Endothelial cell of umbilical vein (primary cell): ENCODE measurements at regions not wholly inside any gene's neighbourhood (a gene's known extent, or its start where the extent isn't known, plus 50 kb on each side); places are given as distances from the start of the nearest gene placed in this dataset.

ENCODE experiments used
- BruUV-seq: library from RNA; stranded (reverse); fragments of 400-500 nt; replicated peaks from 2 replicates; lab custom pipeline; 2021; lab: Mats Ljungman, UMichigan
- CTCF ChIA-PET: fragments of 300-600, 350-600 bp; sonication (Branson Sonifier 250); formaldehyde crosslinking; loops from one replicate; lab custom pipeline; 2021; ENCODE audit warnings: antibody characterized with exemption, inconsistent platforms; lab: Charles Lee
- POLR2A ChIA-PET: fragments of 300-600, 350-600 bp; sonication (Branson Sonifier 250); formaldehyde crosslinking; loops from one replicate; lab custom pipeline; 2021; ENCODE audit warnings: antibody characterized with exemption, inconsistent platforms; lab: Charles Lee
- DNase-seq: peaks from one replicate; pipeline ENCODE4 v3.0.0-alpha.2; 2011; ENCODE audit warnings: low read depth, low spot score
- FAIRE-seq: peaks from 2 replicates; lab custom pipeline; 2011; peaks lifted over from hg19 to GRCh38; lab: Jason Lieb, UNC
- H2AFZ ChIP-seq: 2 replicates; pipeline ENCODE4 v1.6.0; 2012; ENCODE audit warnings: low read depth, low read length, control low read depth, inconsistent platforms
- H3K27ac ChIP-seq: 2 replicates; pipeline ENCODE4 v1.5.1; 2011; ENCODE audit warnings: low read depth, mild to moderate bottlenecking, control low read depth, low read length, moderate library complexity; ENCODE audit not compliant: insufficient read depth
- H3K27me3 ChIP-seq, 2 experiments: 2 replicates each; pipeline versions ENCODE4 v1.6.0 to v1.6.1; 2011; ENCODE audit warnings: low read length in 2 of 2, mixed read lengths in 1 of 2; ENCODE audit not compliant: control insufficient read depth in 2 of 2, insufficient read depth in 2 of 2
- H3K36me3 ChIP-seq, 2 experiments: 2 replicates in 1 of 2; 3 replicates in 1 of 2; pipeline ENCODE4 v1.5.1; 2011; ENCODE audit warnings: low read length in 2 of 2, mild to moderate bottlenecking in 1 of 2, moderate library complexity in 1 of 2; ENCODE audit not compliant: control insufficient read depth in 2 of 2, insufficient read depth in 2 of 2; ENCODE audit errors: extremely low read depth in 1 of 2
- H3K4me1 ChIP-seq: 3 replicates; pipeline ENCODE4 v1.5.1; 2011; ENCODE audit warnings: mild to moderate bottlenecking, low read length; ENCODE audit not compliant: control insufficient read depth, insufficient read depth; ENCODE audit errors: extremely low read depth
- H3K4me2 ChIP-seq: 2 replicates; pipeline ENCODE4 v1.6.1; 2011; ENCODE audit warnings: low read length, control low read depth, mixed read lengths; ENCODE audit not compliant: insufficient read depth
- H3K4me3 ChIP-seq, 3 experiments: fragments of 200-600 bp in 1 of 3; sonication (generic), shearing (Covaris generic) in 1 of 3; replicated peaks in 1 of 3; 2 replicates each; pipeline ENCODE4 v1.5.1; 2011 to 2016; ENCODE audit warnings: control low read depth in 3 of 3, low read length in 3 of 3, mild to moderate bottlenecking in 2 of 3, inconsistent platforms in 1 of 3, low read depth in 1 of 3, moderate library complexity in 1 of 3; ENCODE audit not compliant: insufficient read depth in 1 of 3
- H3K79me2 ChIP-seq: 2 replicates; pipeline ENCODE4 v1.6.0; 2012; ENCODE audit warnings: low read length, inconsistent platforms; ENCODE audit not compliant: control insufficient read depth, insufficient read depth
- H3K9ac ChIP-seq: replicated peaks from 2 replicates; pipeline ENCODE3; 2011; ENCODE audit warnings: low read length, control low read depth; ENCODE audit not compliant: insufficient read depth; ENCODE audit errors: extremely low read depth
- H3K9me1 ChIP-seq: replicated peaks from 3 replicates; pipeline ENCODE4 v1.6.0; 2011; ENCODE audit warnings: mild to moderate bottlenecking, low read length; ENCODE audit not compliant: control insufficient read depth, insufficient read depth; ENCODE audit errors: extremely low read depth
- H3K9me3 ChIP-seq: replicated peaks from 2 replicates; pipeline ENCODE4 v1.5.1; 2012; ENCODE audit warnings: low read length, inconsistent platforms; ENCODE audit not compliant: control insufficient read depth, insufficient read depth
- H4K20me1 ChIP-seq: replicated peaks from 2 replicates; pipeline ENCODE3; 2011; ENCODE audit warnings: mild to moderate bottlenecking, low read length; ENCODE audit not compliant: control insufficient read depth, insufficient read depth; ENCODE audit errors: extremely low read depth
- EZH2 ChIP-seq: IDR thresholded peaks from 2 replicates; pipeline ENCODE4 v1.6.1; 2012; ENCODE audit warnings: borderline replicate concordance, low read depth, mild to moderate bottlenecking, moderate library complexity, low read length, inconsistent platforms; ENCODE audit not compliant: severe bottlenecking
- FOS ChIP-seq: IDR thresholded peaks from 2 replicates; pipeline ENCODE4 v1.6.1; 2011; ENCODE audit warnings: mild to moderate bottlenecking, low read length, moderate library complexity, borderline replicate concordance; ENCODE audit not compliant: insufficient read depth
- GATA2 ChIP-seq: IDR thresholded peaks from 2 replicates; pipeline ENCODE4 v1.7.0; 2011; ENCODE audit warnings: low read depth, mild to moderate bottlenecking, moderate library complexity, mixed read lengths, low read length; ENCODE audit not compliant: insufficient read length, insufficient read depth
- JUN ChIP-seq: IDR thresholded peaks from 2 replicates; pipeline ENCODE4 v1.6.1; 2011; ENCODE audit warnings: borderline replicate concordance, low read depth; ENCODE audit not compliant: insufficient read length, insufficient read depth
- MYC ChIP-seq: IDR thresholded peaks from one replicate; pipeline ENCODE4 v1.6.1; 2011; ENCODE audit warnings: mild to moderate bottlenecking, low read depth, low read length
- POLR2A ChIP-seq: IDR thresholded peaks from 2 replicates; pipeline ENCODE4 v1.6.1; 2012; ENCODE audit warnings: low read depth, mild to moderate bottlenecking, control low read depth, low read length
- POLR2AphosphoS5 ChIP-seq: IDR thresholded peaks from 2 replicates; pipeline ENCODE4 v1.6.1; 2012; ENCODE audit warnings: low read depth, mild to moderate bottlenecking, control low read depth, low read length, moderate library complexity; ENCODE audit not compliant: insufficient read depth
- dilution Hi-C: fragments of 300-500 bp; cut with MboI; formaldehyde crosslinking; loops from one replicate; pipeline ENCODE4 v1.15.0; 2019; ENCODE audit warnings: low sequenced_read_pairs; ENCODE audit not compliant: extremely low pct_ligation_motif_present
- intact Hi-C: fragments of 100-400 bp; cut with micrococcal nuclease; formaldehyde crosslinking; loops from one replicate; pipeline ENCODE4 v1.10.0; 2022
- TF ChIP-seq, protein P1 (sequence below): IDR thresholded peaks from 2 replicates; pipeline ENCODE4 v1.6.1; 2011; ENCODE audit not compliant: insufficient read depth, insufficient read length
- TF ChIP-seq, protein P2 (sequence below), 2 donors: IDR thresholded peaks; 1 replicate in 1 of 2; 2 replicates in 1 of 2; pipeline ENCODE4 v1.5.1; 2011; ENCODE audit warnings: low read length in 2 of 2, mild to moderate bottlenecking in 2 of 2, moderate library complexity in 2 of 2, control low read depth in 1 of 2, inconsistent platforms in 1 of 2, low read depth in 1 of 2; ENCODE audit not compliant: insufficient read depth in 1 of 2; ENCODE audit errors: extremely low read depth in 1 of 2

DNA sequence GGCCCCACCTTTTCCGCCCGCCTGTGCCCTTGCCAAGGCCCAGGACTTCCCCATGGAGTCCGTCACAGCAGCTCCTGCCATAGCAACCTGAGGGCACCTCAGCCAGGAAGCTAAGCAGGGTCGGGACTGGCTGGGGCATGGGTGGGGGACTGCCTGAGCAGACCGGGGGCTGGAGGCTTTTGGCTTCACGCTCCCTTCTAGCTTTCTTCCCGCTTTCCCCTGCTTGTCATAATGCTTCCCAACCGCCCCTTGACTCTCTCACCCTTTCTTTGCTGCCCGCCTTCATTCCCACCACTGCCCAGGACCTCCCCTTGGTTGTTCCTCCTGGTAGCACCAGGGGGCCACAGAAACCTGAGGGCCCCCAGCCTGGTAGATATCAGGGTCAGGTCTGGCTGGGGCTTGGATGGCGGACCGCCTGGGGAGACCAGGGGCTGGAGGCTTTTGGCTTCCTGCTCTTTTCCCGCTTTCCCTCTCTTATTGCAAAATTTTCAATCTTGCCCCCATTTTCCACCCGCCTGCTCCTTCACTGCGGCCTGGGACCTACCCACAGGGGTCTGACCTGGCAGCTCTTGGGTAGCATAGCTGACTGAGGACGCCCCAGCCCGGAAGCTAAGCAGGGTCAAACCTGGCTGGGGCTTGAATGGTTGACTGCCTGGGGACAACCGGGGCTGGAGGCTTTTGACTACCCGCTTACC is 2287.7 kb downstream of the TP53TG3F start:
- ChIA-PET CTCF (no interaction called here), POLR2A (no interaction called here)
- BruUV-seq, result no TSS peak
- no peak overlapping the region for H3K4me3 ChIP-seq
- no peaks in the 10 kb centered on the region for H3K36me3 ChIP-seq
- H3K4me1 ChIP-seq, result no peaks in the 10 kb centered on the region
- no peaks in the 10 kb centered on the region for H3K9me1 ChIP-seq
- H3K9ac ChIP-seq, result no peak overlapping the region
- no peak overlapping the region for H3K4me2 ChIP-seq
- H3K79me2 ChIP-seq, result no peaks in the 10 kb centered on the region
- intact Hi-C loops, result no loop called here
- H2AFZ ChIP-seq, result no peak overlapping the region
- DNase-seq, result no peak
- H3K27me3 ChIP-seq, result no peaks in the 10 kb centered on the region
- H3K27ac ChIP-seq, result no peak overlapping the region
- dilution Hi-C loops, result no loop called here
- TF ChIP-seq EZH2 (no peak), GATA2 (no peak), MYC (no peak), JUN (no peak), POLR2A (no peak), POLR2AphosphoS5 (no peak), FOS (no peak)
- TF ChIP-seq, protein P1, sequence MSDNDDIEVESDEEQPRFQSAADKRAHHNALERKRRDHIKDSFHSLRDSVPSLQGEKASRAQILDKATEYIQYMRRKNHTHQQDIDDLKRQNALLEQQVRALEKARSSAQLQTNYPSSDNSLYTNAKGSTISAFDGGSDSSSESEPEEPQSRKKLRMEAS, result no peak
- TF ChIP-seq, protein P2, sequence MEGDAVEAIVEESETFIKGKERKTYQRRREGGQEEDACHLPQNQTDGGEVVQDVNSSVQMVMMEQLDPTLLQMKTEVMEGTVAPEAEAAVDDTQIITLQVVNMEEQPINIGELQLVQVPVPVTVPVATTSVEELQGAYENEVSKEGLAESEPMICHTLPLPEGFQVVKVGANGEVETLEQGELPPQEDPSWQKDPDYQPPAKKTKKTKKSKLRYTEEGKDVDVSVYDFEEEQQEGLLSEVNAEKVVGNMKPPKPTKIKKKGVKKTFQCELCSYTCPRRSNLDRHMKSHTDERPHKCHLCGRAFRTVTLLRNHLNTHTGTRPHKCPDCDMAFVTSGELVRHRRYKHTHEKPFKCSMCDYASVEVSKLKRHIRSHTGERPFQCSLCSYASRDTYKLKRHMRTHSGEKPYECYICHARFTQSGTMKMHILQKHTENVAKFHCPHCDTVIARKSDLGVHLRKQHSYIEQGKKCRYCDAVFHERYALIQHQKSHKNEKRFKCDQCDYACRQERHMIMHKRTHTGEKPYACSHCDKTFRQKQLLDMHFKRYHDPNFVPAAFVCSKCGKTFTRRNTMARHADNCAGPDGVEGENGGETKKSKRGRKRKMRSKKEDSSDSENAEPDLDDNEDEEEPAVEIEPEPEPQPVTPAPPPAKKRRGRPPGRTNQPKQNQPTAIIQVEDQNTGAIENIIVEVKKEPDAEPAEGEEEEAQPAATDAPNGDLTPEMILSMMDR (IDR thresholded peaks at IDR 0.05; ENCODE audit: extremely low read depth in 1 of 2, insufficient read depth in 1 of 2, low read depth in 1 of 2, low read length in 2 of 2), result no peak
- no peak for FAIRE-seq
- H4K20me1 ChIP-seq, result no peaks in the 10 kb centered on the region
- H3K9me3 ChIP-seq, result peaks cover 2% of the 10 kb centered on the region
